ENCODE measurements at regions not wholly inside any gene's neighbourhood (a gene's known extent, or its start where the extent isn't known, plus 50 kb on each side); places are given as distances from the start of the nearest gene placed in this dataset.
"Not testable (repeated sequence)": the region's sequence is repeated elsewhere in the genome, so short reads cannot be mapped to it uniquely, and the experiment has no call there.

GRCh38 chr10:4276151-4276550 is 491.1 kb upstream of the KLF6 start:
- intact Hi-C loops (cut with DNase I; ENCODE audit: low total_unique reads) = no loop called here
- TF ChIP-seq CTCF (IDR thresholded peaks at IDR 0.05) = no peak
- H3K36me3 ChIP-seq (ENCODE audit: low read depth, missing control alignments) = no peaks in the 10 kb centered on the region
- 90 to 94% methylated on average over 4 of the region's 4 CpGs for WGBS, 2 donors
- DNase-seq = no peak
- no peak overlapping the region for H3K27ac ChIP-seq
- H3K27me3 ChIP-seq = no peaks in the 10 kb centered on the region
- no peak overlapping the region for H3K4me3 ChIP-seq
- peaks cover 12% of the 10 kb centered on the region for H3K4me1 ChIP-seq
- H3K9me3 ChIP-seq = no peaks in the 10 kb centered on the region

DNA sequence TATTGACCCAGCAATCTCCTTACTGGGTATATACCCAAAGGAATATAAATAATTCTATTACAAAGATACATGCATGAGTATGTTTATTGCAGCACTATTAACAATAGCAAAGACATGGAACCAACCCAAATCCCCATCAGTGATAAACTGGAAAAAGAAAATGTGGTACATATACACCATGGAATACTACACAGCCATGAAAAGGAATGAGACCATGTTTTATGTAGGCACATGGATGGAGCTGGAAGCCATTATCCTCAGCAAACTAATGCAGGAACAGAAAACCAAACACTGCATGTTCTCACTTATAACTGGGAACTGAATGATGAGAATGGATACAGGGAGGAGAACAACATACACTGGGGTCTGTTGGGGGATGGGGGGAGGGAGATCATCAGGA is 489.7 kb upstream of the KLF6 start:
- H3K4me3 ChIP-seq; H3K36me3 ChIP-seq (ENCODE audit: low read depth, missing control alignments); intact Hi-C loops (cut with DNase I; ENCODE audit: low total_unique reads); H3K27ac ChIP-seq; H3K27me3 ChIP-seq; H3K4me1 ChIP-seq; H3K9me3 ChIP-seq; DNase-seq: not testable (repeated sequence)

GRCh38 chr10:4271193-4271592 is 486.2 kb upstream of the KLF6 start:
- H3K4me3 ChIP-seq = no peak overlapping the region
- H3K27ac ChIP-seq = no peak overlapping the region
- no peaks in the 10 kb centered on the region for H3K27me3 ChIP-seq
- intact Hi-C loops (cut with DNase I; ENCODE audit: low total_unique reads) = no loop called here
- 87 to 88% methylated on average over 7 of the region's 7 CpGs for WGBS, 2 donors
- H3K9me3 ChIP-seq = no peaks in the 10 kb centered on the region
- TF ChIP-seq POLR2A (IDR thresholded peaks at IDR 0.05) = no peak
- no peaks in the 10 kb centered on the region for H3K36me3 ChIP-seq (ENCODE audit: low read depth, missing control alignments)
- H3K4me1 ChIP-seq = no peaks in the 10 kb centered on the region
- no peak for DNase-seq

- 55 to 64% methylated on average over 4 of the region's 4 CpGs for WGBS, 2 donors
- no peak for DNase-seq
- no peak overlapping the region for H3K27ac ChIP-seq
These were observed 485.1 kb upstream of the KLF6 start for GRCh38 chr10:4270116-4270515.

DNA sequence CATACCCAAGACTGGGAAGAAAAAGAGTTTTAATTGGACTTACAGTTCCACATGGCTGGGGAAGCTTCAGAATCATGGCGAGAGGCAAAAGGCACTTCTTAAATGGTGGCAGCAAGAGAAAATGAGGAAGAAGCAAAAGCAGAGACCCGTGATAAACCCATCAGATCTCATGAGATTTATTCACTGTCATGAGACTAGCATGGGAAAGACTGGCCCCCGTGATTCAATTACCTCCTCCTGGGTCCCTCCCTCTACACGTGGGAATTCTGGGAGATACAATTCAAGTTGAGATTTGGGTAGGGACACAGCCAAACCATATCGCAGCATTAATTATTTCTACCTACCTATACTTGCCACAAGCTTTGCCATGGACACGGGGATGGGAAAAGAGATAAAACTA is 483.5 kb upstream of the KLF6 start:
- H3K27ac ChIP-seq; H3K9me3 ChIP-seq; H3K4me3 ChIP-seq; H3K27me3 ChIP-seq; H3K36me3 ChIP-seq (ENCODE audit: low read depth, missing control alignments); H3K4me1 ChIP-seq; intact Hi-C loops (cut with DNase I; ENCODE audit: low total_unique reads); DNase-seq: not testable (repeated sequence)
- 75 to 76% methylated on average over 6 of the region's 6 CpGs for WGBS, 2 donors

More at GRCh38 chr10:4270116-4270515, 485.1 kb upstream of the KLF6 start:
- H3K4me3 ChIP-seq = no peak overlapping the region
- no peaks in the 10 kb centered on the region for H3K4me1 ChIP-seq
- TF ChIP-seq CTCF (IDR thresholded peaks at IDR 0.05) (no peak), POLR2A (IDR thresholded peaks at IDR 0.05) (no peak)
- H3K36me3 ChIP-seq (ENCODE audit: low read depth, missing control alignments) = no peaks in the 10 kb centered on the region
- intact Hi-C loops (cut with DNase I; ENCODE audit: low total_unique reads) = no loop called here
- no peaks in the 10 kb centered on the region for H3K9me3 ChIP-seq
- no peaks in the 10 kb centered on the region for H3K27me3 ChIP-seq

DNA sequence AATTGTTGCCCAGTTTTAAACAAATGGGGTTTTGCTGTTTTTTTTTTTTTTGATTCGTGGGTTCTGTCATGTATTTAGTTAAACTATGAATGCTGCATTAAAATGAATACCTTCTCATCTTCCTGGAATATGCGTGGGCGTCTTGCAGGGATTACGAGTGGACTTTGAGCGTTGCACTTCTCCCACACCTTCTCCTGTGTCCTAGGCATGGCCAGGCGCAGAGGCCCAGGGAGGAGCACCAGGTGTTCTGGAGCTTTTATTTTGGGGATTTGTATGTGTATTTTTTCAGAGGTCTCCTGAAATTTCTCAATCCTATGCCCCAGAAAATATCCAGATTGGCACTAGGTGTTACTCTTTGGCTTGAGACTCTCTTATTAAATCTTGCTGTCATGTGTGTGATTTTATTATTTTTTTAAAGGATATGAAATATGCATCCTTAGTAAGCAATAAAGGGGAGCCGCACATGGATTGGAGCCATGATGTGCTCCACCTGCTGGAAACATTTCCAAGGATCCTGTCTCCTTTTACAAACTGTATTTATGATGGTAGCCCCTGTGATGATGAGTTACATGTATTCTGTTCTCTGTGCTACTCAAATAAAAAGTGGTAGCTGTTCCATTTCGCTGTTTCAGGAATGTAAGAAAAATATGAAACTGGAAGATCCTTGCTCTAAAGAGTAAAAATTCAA is 482.2 kb upstream of the KLF6 start:
- H3K4me3 ChIP-seq = no peak overlapping the region
- peak overlapping the region in 1 of 2 donors; percentile 11 for H3K27ac ChIP-seq
- H3K36me3 ChIP-seq (ENCODE audit: low read depth, missing control alignments) = no peaks in the 10 kb centered on the region
- no peaks in the 10 kb centered on the region for H3K9me3 ChIP-seq
- H3K27me3 ChIP-seq = no peaks in the 10 kb centered on the region
- WGBS, 2 donors = 60 to 63% methylated on average over 8 of the region's 8 CpGs
- no peak for DNase-seq
- TF ChIP-seq CTCF (IDR thresholded peaks at IDR 0.05) (no peak), POLR2A (IDR thresholded peaks at IDR 0.05) (no peak)
- intact Hi-C loops (cut with DNase I; ENCODE audit: low total_unique reads) = no loop called here
- H3K4me1 ChIP-seq = peaks cover 6% of the 10 kb centered on the region

Data from testis (tissue), 2 donors.